Lower leg skin (tissue), 3 donors: ENCODE measurements at regions not wholly inside any gene's neighbourhood (a gene's known extent, or its start where the extent isn't known, plus 50 kb on each side); places are given as distances from the start of the nearest gene placed in this dataset.

ENCODE experiments used
- POLR2A ChIP-seq, 2 donors: fragments of 450-650 bp; IDR thresholded peaks; one replicate each; pipeline ENCODE4 v1.6.1; 2016 to 2017; ENCODE audit warnings: antibody characterized with exemption in 2 of 2, mild to moderate bottlenecking in 1 of 2, moderate library complexity in 1 of 2
- TF ChIP-seq, protein P1 (sequence below), 3 donors: fragments of 450-650 bp; IDR thresholded peaks; one replicate each; pipeline ENCODE4 v1.5.1; 2016; ENCODE audit warnings: antibody characterized with exemption in 3 of 3, mild to moderate bottlenecking in 3 of 3, moderate library complexity in 2 of 3

DNA sequence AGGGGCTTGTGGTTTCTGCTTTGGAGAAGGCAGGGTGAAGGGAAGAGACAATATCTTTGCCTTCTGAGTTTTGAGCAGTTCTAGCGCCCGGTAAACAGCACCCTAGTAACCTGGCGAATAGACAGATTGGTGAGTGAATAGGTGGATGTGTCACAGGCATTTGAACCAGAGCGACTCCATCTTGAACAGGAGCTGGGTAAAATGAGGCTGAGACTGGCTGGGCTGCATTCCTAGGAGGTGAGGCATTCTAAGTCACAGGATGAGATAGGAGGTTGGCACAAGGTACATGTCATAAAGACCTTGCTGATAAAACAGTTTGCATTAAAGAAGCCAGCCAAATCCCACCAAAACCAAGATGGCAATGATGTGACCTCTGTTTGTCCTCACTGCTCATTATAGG is 643.6 kb upstream of the TMEM132C start:
- no peak for TF ChIP-seq POLR2A (IDR thresholded peaks at IDR 0.05)
- TF ChIP-seq, protein P1, sequence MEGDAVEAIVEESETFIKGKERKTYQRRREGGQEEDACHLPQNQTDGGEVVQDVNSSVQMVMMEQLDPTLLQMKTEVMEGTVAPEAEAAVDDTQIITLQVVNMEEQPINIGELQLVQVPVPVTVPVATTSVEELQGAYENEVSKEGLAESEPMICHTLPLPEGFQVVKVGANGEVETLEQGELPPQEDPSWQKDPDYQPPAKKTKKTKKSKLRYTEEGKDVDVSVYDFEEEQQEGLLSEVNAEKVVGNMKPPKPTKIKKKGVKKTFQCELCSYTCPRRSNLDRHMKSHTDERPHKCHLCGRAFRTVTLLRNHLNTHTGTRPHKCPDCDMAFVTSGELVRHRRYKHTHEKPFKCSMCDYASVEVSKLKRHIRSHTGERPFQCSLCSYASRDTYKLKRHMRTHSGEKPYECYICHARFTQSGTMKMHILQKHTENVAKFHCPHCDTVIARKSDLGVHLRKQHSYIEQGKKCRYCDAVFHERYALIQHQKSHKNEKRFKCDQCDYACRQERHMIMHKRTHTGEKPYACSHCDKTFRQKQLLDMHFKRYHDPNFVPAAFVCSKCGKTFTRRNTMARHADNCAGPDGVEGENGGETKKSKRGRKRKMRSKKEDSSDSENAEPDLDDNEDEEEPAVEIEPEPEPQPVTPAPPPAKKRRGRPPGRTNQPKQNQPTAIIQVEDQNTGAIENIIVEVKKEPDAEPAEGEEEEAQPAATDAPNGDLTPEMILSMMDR (IDR thresholded peaks at IDR 0.05) = no peak
